Common myeloid progenitor, CD34-positive (primary cell): ENCODE measurements at regions not wholly inside any gene's neighbourhood (a gene's known extent, or its start where the extent isn't known, plus 50 kb on each side); places are given as distances from the start of the nearest gene placed in this dataset.

Experiments
- CTCF ChIA-PET: fragments of 350-600 bp; sonication (Branson Sonifier 250); formaldehyde crosslinking; loops from one replicate; lab custom pipeline; 2021; ENCODE audit warnings: antibody characterized with exemption; lab: Charles Lee
- POLR2A ChIA-PET: fragments of 350-600 bp; sonication (Branson Sonifier 250); formaldehyde crosslinking; loops from one replicate; lab custom pipeline; 2021; ENCODE audit warnings: antibody characterized with exemption; lab: Charles Lee
- DNase-seq, 3 donors: peaks; one replicate each; pipeline versions ENCODE4 v3.0.0 to v3.0.0-alpha.2; 2013
- H3K27ac ChIP-seq, 2 experiments: 1 replicate in 1 of 2; 2 replicates in 1 of 2; pipeline ENCODE4 v1.7.0; 2013; ENCODE audit warnings: inconsistent platforms in 2 of 2, low read length in 2 of 2, mild to moderate bottlenecking in 2 of 2, low read depth in 1 of 2, moderate library complexity in 1 of 2; ENCODE audit not compliant: severe bottlenecking in 2 of 2, insufficient read depth in 1 of 2, poor library complexity in 1 of 2
- H3K27me3 ChIP-seq, 5 experiments: replicated peaks in 2 of 5; 1 replicate in 3 of 5; 2 replicates in 2 of 5; pipeline versions ENCODE4 v1.6.1 to v1.7.0; 2013; ENCODE audit warnings: low read length in 4 of 5, mild to moderate bottlenecking in 2 of 5, moderate library complexity in 2 of 5, inconsistent platforms in 1 of 5; ENCODE audit not compliant: insufficient read depth in 5 of 5, control insufficient read depth in 4 of 5
- H3K36me3 ChIP-seq, 4 experiments: 1 replicate in 2 of 4; 2 replicates in 2 of 4; pipeline versions ENCODE4 v1.6.1 to v1.7.0; 2013; ENCODE audit warnings: low read length in 3 of 4, control low read depth in 1 of 4, mild to moderate bottlenecking in 1 of 4; ENCODE audit not compliant: control insufficient read depth in 4 of 4, insufficient read depth in 4 of 4
- H3K4me1 ChIP-seq, 4 experiments: 1 replicate in 3 of 4; 2 replicates in 1 of 4; pipeline versions ENCODE4 v1.6.1 to v1.7.1; 2013; ENCODE audit warnings: low read length in 3 of 4, mild to moderate bottlenecking in 3 of 4, control low read depth in 1 of 4, inconsistent platforms in 1 of 4, moderate library complexity in 1 of 4; ENCODE audit not compliant: control insufficient read depth in 4 of 4, insufficient read depth in 4 of 4; ENCODE audit errors: control extremely low read depth in 1 of 4
- H3K4me3 ChIP-seq, 7 experiments: 1 replicate in 4 of 7; 2 replicates in 3 of 7; pipeline versions ENCODE4 v1.5.1 to v1.7.0; 2013; ENCODE audit warnings: mild to moderate bottlenecking in 7 of 7, low read length in 6 of 7, moderate library complexity in 6 of 7, inconsistent platforms in 2 of 7, low read depth in 2 of 7, control low read depth in 1 of 7; ENCODE audit not compliant: insufficient read depth in 4 of 7, control insufficient read depth in 1 of 7; ENCODE audit errors: extremely low read depth in 1 of 7
- H3K9me3 ChIP-seq, 5 experiments: 1 replicate in 4 of 5; 2 replicates in 1 of 5; pipeline versions ENCODE4 v1.6.1 to v1.7.1; 2013; ENCODE audit warnings: low read length in 4 of 5, mild to moderate bottlenecking in 2 of 5, inconsistent platforms in 1 of 5, low read depth in 1 of 5, moderate library complexity in 1 of 5; ENCODE audit not compliant: control insufficient read depth in 4 of 5, insufficient read depth in 2 of 5; ENCODE audit errors: control extremely low read depth in 1 of 5
- WGBS: methylation state at CpG from one replicate; pipeline ENCODE4 v1.1.5; 2013; ENCODE audit not compliant: insufficient coverage; 5-methylcytosine and 5-hydroxymethylcytosine counted together

DNA sequence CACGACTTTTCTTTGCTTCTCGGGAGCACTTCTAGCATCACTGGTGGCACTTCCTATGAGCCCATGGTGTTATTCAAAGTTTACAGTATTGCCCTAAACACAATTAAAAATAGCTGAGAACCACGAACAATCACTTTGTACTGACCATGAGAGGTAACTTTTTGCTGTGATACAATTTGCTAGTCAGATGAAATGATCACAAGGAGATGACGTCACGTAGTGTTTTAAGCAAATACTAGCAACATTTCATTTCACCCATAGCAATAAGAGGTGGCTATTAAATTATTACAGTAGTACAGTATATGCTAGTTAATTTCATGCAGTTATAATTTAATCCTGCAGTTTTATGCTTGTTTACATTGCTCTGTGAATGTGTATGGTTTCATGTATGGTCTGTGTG, 108.9 kb upstream of the DOK6 start:
- no peaks in the 10 kb centered on the region for H3K27me3 ChIP-seq
- 100% methylated on average over 3 of the region's 5 CpGs for WGBS

DNA sequence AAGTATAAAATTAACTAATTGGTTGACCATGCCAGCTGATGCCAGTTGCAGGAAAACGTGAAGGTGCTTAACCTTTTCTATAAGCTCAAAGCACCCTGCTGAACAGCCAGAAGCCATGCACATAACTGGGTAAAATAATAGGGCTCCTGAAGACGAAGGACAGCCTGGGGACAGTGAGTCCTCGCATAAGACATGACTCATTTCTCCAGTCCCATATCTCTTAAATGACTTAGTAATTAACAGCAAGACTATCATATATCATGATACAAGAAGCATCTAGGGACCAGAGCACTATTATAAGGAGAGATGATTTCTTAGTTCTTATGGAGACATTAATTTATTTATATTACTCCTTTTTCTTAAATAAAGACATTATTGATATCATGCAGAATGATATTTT, 100.5 kb upstream of the DOK6 start:
- ChIA-PET POLR2A (no interaction called here), CTCF (no interaction called here)
- 60% methylated on average over 1 of the region's 3 CpGs for WGBS
- Histone ChIP-seq H3K36me3 (no peaks in the 10 kb centered on the region), H3K4me1 (no peaks in the 10 kb centered on the region), H3K27me3 (no peaks in the 10 kb centered on the region), H3K9me3 (no peaks in the 10 kb centered on the region), H3K4me3 (no peak overlapping the region), H3K27ac (no peak overlapping the region)
- DNase-seq, result no peak

More for the DNA sequence above, 108.9 kb upstream of the DOK6 start:
- H3K9me3 ChIP-seq, result no peaks in the 10 kb centered on the region
- CTCF ChIA-PET, result no interaction called here
- POLR2A ChIA-PET, result no interaction called here
- H3K4me1 ChIP-seq, result no peaks in the 10 kb centered on the region
- DNase-seq, result no peak
- H3K4me3 ChIP-seq, result no peak overlapping the region
- no peak overlapping the region for H3K27ac ChIP-seq
- H3K36me3 ChIP-seq, result no peaks in the 10 kb centered on the region

DNA sequence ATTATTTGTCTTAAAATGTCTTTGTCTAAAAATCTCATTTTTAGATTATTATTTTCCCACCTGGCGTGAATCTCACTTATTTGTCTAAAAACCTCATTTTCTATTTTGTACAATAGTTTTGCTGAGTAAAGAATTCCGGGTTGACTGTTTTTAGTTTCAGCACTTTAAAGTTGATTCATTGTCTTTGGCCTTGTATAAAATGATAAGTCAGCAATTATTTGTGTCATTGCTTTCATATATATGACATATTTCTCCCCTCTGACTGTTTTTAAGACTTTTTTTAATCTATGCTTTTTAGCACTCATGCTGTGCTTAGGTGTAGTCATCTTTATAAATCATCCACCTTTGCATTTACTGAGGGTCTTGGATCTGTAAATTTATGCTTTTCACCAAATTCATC, 92.1 kb upstream of the DOK6 start:
- H3K36me3 ChIP-seq, result no peaks in the 10 kb centered on the region
- no peaks in the 10 kb centered on the region for H3K27me3 ChIP-seq
- H3K27ac ChIP-seq, result no peak overlapping the region
- CTCF ChIA-PET, result no interaction called here
- DNase-seq, result no peak
- WGBS, result no CpG with 5 or more reads among the region's 2 CpGs
- no peak overlapping the region for H3K4me3 ChIP-seq
- no peaks in the 10 kb centered on the region for H3K4me1 ChIP-seq
- POLR2A ChIA-PET, result no interaction called here
- H3K9me3 ChIP-seq, result no peaks in the 10 kb centered on the region

DNA sequence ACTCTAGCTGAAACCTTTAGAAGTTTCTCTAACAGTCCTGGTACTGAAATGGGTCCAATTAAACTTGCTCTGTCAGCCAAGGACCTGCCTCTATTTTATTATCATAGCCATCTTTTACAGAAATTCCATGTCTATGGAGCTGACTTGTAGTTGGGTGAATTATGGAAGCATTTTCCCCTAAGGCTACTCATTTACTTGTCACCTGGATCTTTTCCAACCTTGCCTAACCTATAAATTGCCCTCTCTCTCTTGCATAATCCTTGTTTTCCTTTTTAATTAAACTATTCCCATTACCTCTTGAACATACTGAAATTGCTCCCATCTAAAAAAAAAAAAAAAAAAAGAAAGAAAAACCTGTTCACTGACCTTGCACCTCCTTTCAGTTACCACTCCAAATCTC, 74.6 kb upstream of the DOK6 start:
- H3K27ac ChIP-seq, result no peak overlapping the region
- H3K27me3 ChIP-seq, result no peaks in the 10 kb centered on the region
- POLR2A ChIA-PET, result no interaction called here
- no peak overlapping the region for H3K4me3 ChIP-seq
- CTCF ChIA-PET, result no interaction called here
- H3K4me1 ChIP-seq, result no peaks in the 10 kb centered on the region
- peaks cover 0 to 4% (median 0%) of the 10 kb centered on the region in 5 experiments for H3K9me3 ChIP-seq
- no peak for DNase-seq
- no peaks in the 10 kb centered on the region for H3K36me3 ChIP-seq

DNA sequence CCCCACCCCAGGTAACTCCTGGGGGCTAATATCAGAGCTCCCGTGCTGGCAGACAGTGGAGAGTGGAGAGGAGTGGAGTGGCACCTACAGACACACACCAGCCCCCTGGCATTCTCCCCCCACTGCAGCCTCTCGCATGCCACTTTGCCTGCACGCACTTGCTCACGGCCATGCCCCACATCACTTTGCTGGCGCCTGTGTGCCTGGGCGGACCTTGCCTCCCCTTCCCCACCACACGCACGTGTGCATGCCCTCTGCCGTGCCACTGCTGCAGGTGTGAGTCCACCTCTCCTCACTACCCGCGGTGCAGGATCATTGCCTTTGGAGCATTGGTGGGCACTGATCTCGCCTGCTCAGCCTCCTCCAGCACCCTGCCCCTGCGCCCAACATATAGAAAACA, 72.6 kb upstream of the DOK6 start:
- WGBS, result 99% methylated on average over 9 of the region's 13 CpGs
- ChIA-PET POLR2A (no interaction called here), CTCF (no interaction called here)
- Histone ChIP-seq H3K4me1 (no peaks in the 10 kb centered on the region), H3K27me3 (no peaks in the 10 kb centered on the region), H3K4me3 (no peak overlapping the region), H3K36me3 (no peaks in the 10 kb centered on the region), H3K27ac (no peak overlapping the region), H3K9me3 (peaks cover 0 to 1% (median 0%) of the 10 kb centered on the region in 5 experiments)
- DNase-seq, result no peak

DNA sequence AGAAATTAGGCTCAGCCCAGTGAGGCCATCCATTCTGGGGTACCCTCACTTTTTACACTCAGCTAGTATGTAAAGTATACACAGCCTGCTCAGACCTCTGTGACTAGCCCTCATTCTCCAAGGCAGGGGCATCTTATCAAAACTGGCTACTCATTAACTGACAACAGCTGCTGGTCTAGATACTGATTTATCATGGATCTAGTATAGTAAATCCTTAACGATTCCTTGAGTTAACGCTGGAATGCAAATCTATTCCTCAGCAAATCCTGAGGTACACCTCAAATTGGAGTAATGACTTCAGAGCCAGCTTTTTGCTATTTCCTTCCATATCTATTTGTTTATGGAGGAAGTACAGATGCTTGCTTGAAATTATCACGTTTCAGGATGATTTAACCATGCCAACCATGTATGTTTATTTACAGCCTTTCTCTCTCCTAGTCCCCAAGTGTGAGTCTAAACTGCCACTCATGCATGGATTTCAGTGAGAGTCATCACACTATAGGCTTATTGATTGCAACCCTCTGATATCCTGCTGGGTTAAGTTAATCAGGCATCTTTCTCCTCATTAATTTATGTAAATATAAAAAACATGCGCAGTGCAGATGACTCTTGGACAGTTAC, 70.2 kb upstream of the DOK6 start:
- POLR2A ChIA-PET, result no interaction called here
- DNase-seq, result no peak
- no peaks in the 10 kb centered on the region for H3K9me3 ChIP-seq
- no CpG with 5 or more reads among the region's 4 CpGs for WGBS
- H3K27me3 ChIP-seq, result no peaks in the 10 kb centered on the region
- no peak overlapping the region for H3K4me3 ChIP-seq
- CTCF ChIA-PET, result no interaction called here
- no peaks in the 10 kb centered on the region for H3K4me1 ChIP-seq
- no peak overlapping the region for H3K27ac ChIP-seq
- no peaks in the 10 kb centered on the region for H3K36me3 ChIP-seq

DNA sequence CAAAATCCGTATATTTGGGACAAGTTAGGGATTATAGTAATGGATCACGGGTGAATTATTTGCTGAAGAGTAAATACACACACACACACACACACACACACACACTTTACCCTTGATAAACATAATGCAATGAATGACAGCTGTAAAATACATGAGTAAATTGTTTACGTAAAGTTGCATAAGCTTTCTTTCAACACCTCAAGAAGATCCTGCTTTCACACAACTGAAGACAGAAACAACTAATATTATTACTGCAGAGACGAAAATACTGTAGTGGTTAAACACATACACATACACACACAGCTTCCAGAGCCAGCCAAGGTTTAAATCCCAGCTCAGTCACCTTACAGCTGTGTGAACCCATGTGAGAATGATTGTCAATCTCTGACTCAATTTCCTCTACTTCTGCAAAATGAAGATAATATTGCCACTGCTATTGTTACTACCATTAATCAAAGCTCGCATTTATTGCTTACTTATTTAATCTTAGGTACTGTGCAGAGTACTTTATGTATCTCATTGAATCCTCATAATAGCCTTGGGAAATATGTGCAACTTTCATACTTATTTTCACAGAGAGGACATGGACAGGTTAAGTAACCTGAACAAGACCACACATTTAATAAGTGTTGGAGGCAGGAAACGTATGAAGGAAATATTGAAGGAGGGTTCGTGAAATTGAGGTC, 50.6 kb upstream of the DOK6 start:
- DNase-seq, result no peak
- POLR2A ChIA-PET, result no interaction called here
- CTCF ChIA-PET, result no interaction called here
- Histone ChIP-seq H3K9me3 (no peaks in the 10 kb centered on the region), H3K27ac (no peak overlapping the region), H3K36me3 (no peaks in the 10 kb centered on the region), H3K4me1 (no peaks in the 10 kb centered on the region), H3K4me3 (no peak overlapping the region), H3K27me3 (no peaks in the 10 kb centered on the region)
- 100% methylated on average over 1 of the region's 7 CpGs for WGBS
